H9 (cell line): ENCODE measurements at regions not wholly inside any gene's neighbourhood (a gene's known extent, or its start where the extent isn't known, plus 50 kb on each side); places are given as distances from the start of the nearest gene placed in this dataset.

Source experiments
- DNase-seq: peaks from one replicate; pipeline ENCODE4 v3.0.0-alpha.2; 2017
- H2AFZ ChIP-seq: one replicate; pipeline ENCODE4 v1.6.1; 2013; ENCODE audit warnings: mild to moderate bottlenecking, low read length, control low read depth, moderate library complexity
- H2AK5ac ChIP-seq: 2 replicates; pipeline ENCODE4 v1.6.1; 2013; ENCODE audit warnings: low read length, control low read depth, mixed read lengths; ENCODE audit not compliant: insufficient read length
- H2BK120ac ChIP-seq: one replicate; pipeline ENCODE4 v1.6.1; 2013; ENCODE audit warnings: low read depth, mild to moderate bottlenecking, low read length, control low read depth, inconsistent platforms; ENCODE audit not compliant: poor library complexity, severe bottlenecking
- H2BK12ac ChIP-seq: 2 replicates; pipeline ENCODE4 v1.6.1; 2013; ENCODE audit warnings: low read length, control low read depth, mixed read lengths, low read depth; ENCODE audit not compliant: insufficient read length
- H2BK15ac ChIP-seq: 2 replicates; pipeline ENCODE4 v1.6.1; 2013; ENCODE audit warnings: low read depth, low read length, control low read depth
- H2BK20ac ChIP-seq: one replicate; pipeline ENCODE4 v1.6.1; 2013; ENCODE audit warnings: low read depth, mild to moderate bottlenecking, low read length, control low read depth, inconsistent platforms; ENCODE audit not compliant: poor library complexity, severe bottlenecking
- H2BK5ac ChIP-seq: 2 replicates; pipeline ENCODE4 v1.6.1; 2013; ENCODE audit warnings: low read length, control low read depth, mixed read lengths; ENCODE audit not compliant: insufficient read length
- H3K14ac ChIP-seq: 2 replicates; pipeline ENCODE4 v1.6.1; 2013; ENCODE audit warnings: low read length, control low read depth; ENCODE audit not compliant: insufficient read depth
- H3K18ac ChIP-seq: 2 replicates; pipeline ENCODE4 v1.6.1; 2013; ENCODE audit warnings: low read depth, mild to moderate bottlenecking, mixed read lengths, low read length, control low read depth; ENCODE audit not compliant: insufficient read length
- H3K23ac ChIP-seq: 2 replicates; pipeline ENCODE4 v1.6.1; 2013; ENCODE audit warnings: low read length, control low read depth, mixed read lengths, low read depth; ENCODE audit not compliant: insufficient read length
- H3K23me2 ChIP-seq: 2 replicates; pipeline ENCODE4 v1.6.1; 2013; ENCODE audit warnings: low read depth, mild to moderate bottlenecking, mixed read lengths, low read length, control low read depth; ENCODE audit not compliant: insufficient read length, poor library complexity, severe bottlenecking
- H3K27ac ChIP-seq: 2 replicates; pipeline ENCODE4 v1.5.1; 2013; ENCODE audit warnings: low read length, control low read depth, mixed read lengths, low read depth; ENCODE audit not compliant: insufficient read length
- H3K27me3 ChIP-seq: 2 replicates; pipeline ENCODE4 v1.6.1; 2013; ENCODE audit warnings: low read length, control low read depth, inconsistent platforms; ENCODE audit not compliant: insufficient read depth
- H3K4ac ChIP-seq: 2 replicates; pipeline ENCODE4 v1.6.1; 2013; ENCODE audit warnings: low read depth, mild to moderate bottlenecking, control low read depth, inconsistent platforms, low read length, moderate library complexity
- H3K4me1 ChIP-seq: 2 replicates; pipeline ENCODE4 v1.6.1; 2013; ENCODE audit warnings: low read length, control low read depth, inconsistent platforms; ENCODE audit not compliant: insufficient read depth
- H3K4me2 ChIP-seq: 2 replicates; pipeline ENCODE4 v1.6.1; 2013; ENCODE audit warnings: low read length, control low read depth, mixed read lengths; ENCODE audit not compliant: insufficient read length, insufficient read depth
- H3K56ac ChIP-seq: 2 replicates; pipeline ENCODE4 v1.6.1; 2013; ENCODE audit warnings: low read depth, mild to moderate bottlenecking, mixed read lengths, low read length, control low read depth; ENCODE audit not compliant: insufficient read length
- H3K79me1 ChIP-seq: 2 replicates; pipeline ENCODE4 v1.6.1; 2013; ENCODE audit warnings: low read depth, mild to moderate bottlenecking, moderate library complexity, low read length, control low read depth, inconsistent platforms; ENCODE audit not compliant: insufficient read depth, poor library complexity, severe bottlenecking
- H3K79me2 ChIP-seq: 2 replicates; pipeline ENCODE4 v1.6.1; 2013; ENCODE audit warnings: low read length, control low read depth, inconsistent platforms; ENCODE audit not compliant: insufficient read depth
- H3K9ac ChIP-seq: 2 replicates; pipeline ENCODE4 v1.6.1; 2013; ENCODE audit warnings: low read length, control low read depth, mixed read lengths; ENCODE audit not compliant: insufficient read length; ENCODE audit errors: extremely low read depth
- H3K9me3 ChIP-seq: one replicate; pipeline ENCODE4 v1.6.1; 2013; ENCODE audit warnings: low read depth, low read length, inconsistent platforms; ENCODE audit not compliant: control insufficient read depth
- H3T11ph ChIP-seq: one replicate; pipeline ENCODE4 v1.6.1; 2013; ENCODE audit warnings: mild to moderate bottlenecking, low read length, control low read depth, inconsistent platforms
- H4K20me1 ChIP-seq: one replicate; pipeline ENCODE4 v1.6.1; 2013; ENCODE audit not compliant: control insufficient read depth, insufficient read length, insufficient read depth
- H4K5ac ChIP-seq: 2 replicates; pipeline ENCODE4 v1.6.1; 2013; ENCODE audit warnings: low read depth, mild to moderate bottlenecking, mixed read lengths, low read length, control low read depth; ENCODE audit not compliant: insufficient read length
- H4K8ac ChIP-seq: replicated peaks from 2 replicates; pipeline ENCODE4 v1.6.1; 2013; ENCODE audit warnings: low read length, control low read depth, mixed read lengths, low read depth; ENCODE audit not compliant: insufficient read length
- H4K91ac ChIP-seq: 2 replicates; pipeline ENCODE4 v1.6.1; 2013; ENCODE audit warnings: low read depth, mild to moderate bottlenecking, moderate library complexity, mixed read lengths, low read length, control low read depth; ENCODE audit not compliant: insufficient read length
- H3K27ac Mint-ChIP-seq, 3 experiments: 2 replicates in 2 of 3; 3 replicates in 1 of 3; pipeline ENCODE4 v1.8.0; 2020 to 2021; ENCODE audit warnings: mixed read lengths in 3 of 3, mild to moderate bottlenecking in 1 of 3, moderate library complexity in 1 of 3
- H3K27me3 Mint-ChIP-seq: 2 replicates; pipeline ENCODE4 v1.8.0; 2021; ENCODE audit warnings: low read depth, mild to moderate bottlenecking, moderate library complexity, mixed read lengths
- H3K36me3 Mint-ChIP-seq, 3 experiments: 2 replicates in 2 of 3; 3 replicates in 1 of 3; pipeline ENCODE4 v1.8.0; 2020 to 2021; ENCODE audit warnings: low read depth in 3 of 3, mixed read lengths in 3 of 3; ENCODE audit not compliant: insufficient read depth in 1 of 3
- H3K4me1 Mint-ChIP-seq, 2 experiments: 2 replicates each; pipeline ENCODE4 v1.8.0; 2020; ENCODE audit warnings: mixed read lengths in 2 of 2
- H3K4me3 Mint-ChIP-seq, 2 experiments: 2 replicates in 1 of 2; 3 replicates in 1 of 2; pipeline ENCODE4 v1.8.0; 2020 to 2021; ENCODE audit warnings: mild to moderate bottlenecking in 2 of 2, mixed read lengths in 2 of 2, moderate library complexity in 1 of 2
- H3K9me3 Mint-ChIP-seq, 2 experiments: 2 replicates in 1 of 2; 3 replicates in 1 of 2; pipeline ENCODE4 v1.8.0; 2020; ENCODE audit warnings: mild to moderate bottlenecking in 2 of 2, mixed read lengths in 2 of 2, moderate library complexity in 1 of 2
- WGBS: extraction: QIAGEN DNeasy Blood & Tissue Kit; methylation state at CpG from one replicate; pipeline ENCODE4 v1.1.7; 2013; ENCODE audit warnings: missing lambda C conversion rate, low lambda C conversion rate, mixed read lengths; ENCODE audit not compliant: insufficient read length; ENCODE audit errors: extremely low coverage; 5-methylcytosine and 5-hydroxymethylcytosine counted together
- TF ChIP-seq, protein P1 (sequence below): fragments of 200-600 bp; sonication (generic); conservative IDR thresholded peaks from 3 replicates; pipeline ENCODE4 v1.8.0; 2021; ENCODE audit warnings: antibody characterized with exemption, mild to moderate bottlenecking

DNA sequence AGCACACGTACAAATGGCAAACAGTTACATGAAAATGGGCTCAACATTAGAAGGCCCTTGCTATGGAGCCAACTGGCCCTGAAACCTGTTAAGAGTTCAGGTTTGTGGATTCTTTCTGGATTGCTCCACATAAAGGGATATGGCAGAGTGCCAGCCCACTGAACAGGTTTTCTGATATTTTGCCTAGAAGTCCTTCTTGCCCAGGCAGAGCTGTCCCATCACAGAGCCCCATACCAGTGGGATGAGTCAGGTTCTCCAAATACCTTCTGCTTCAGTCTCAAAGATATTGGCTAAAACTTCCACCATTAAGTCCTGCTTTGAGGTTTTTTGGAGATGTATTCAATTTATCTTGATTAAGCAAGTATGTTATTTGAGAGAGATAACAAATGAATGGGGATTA is 146.8 kb upstream of the IL1RAPL2 start:
- Histone ChIP-seq H3K9ac (no peak overlapping the region), H3K27me3 (no peaks in the 10 kb centered on the region), H3K56ac (no peak overlapping the region), H2BK5ac (no peak overlapping the region), H3T11ph (no peak overlapping the region), H3K27ac (no peak overlapping the region), H4K5ac (no peak overlapping the region), H3K4me2 (no peak overlapping the region), H3K23ac (no peak overlapping the region), H3K9me3 (no peaks in the 10 kb centered on the region), H4K20me1 (no peaks in the 10 kb centered on the region), H4K8ac (no peak overlapping the region), H2AK5ac (no peak overlapping the region), H3K14ac (no peak overlapping the region), H4K91ac (no peak overlapping the region), H3K79me1 (no peaks in the 10 kb centered on the region), H2BK20ac (no peak overlapping the region), H3K79me2 (no peaks in the 10 kb centered on the region), H3K4ac (no peak overlapping the region), H2BK120ac (no peak overlapping the region), H3K23me2 (no peaks in the 10 kb centered on the region), H3K18ac (no peak overlapping the region), H3K4me1 (no peaks in the 10 kb centered on the region), H2BK12ac (no peak overlapping the region), H2AFZ (no peak overlapping the region), H2BK15ac (no peak overlapping the region)
- Mint-ChIP-seq H3K4me3 (no peak overlapping the region), H3K27me3 (peaks cover 2% of the 10 kb centered on the region; the same call in 1 of the 2 replicates), H3K9me3 (peaks cover 14 to 55% of the 10 kb centered on the region in 2 experiments; a peak in 4 of 5 replicates), H3K36me3 (peaks cover 0 to 9% (median 0%) of the 10 kb centered on the region in 3 experiments; a peak in 3 of 7 replicates), H3K27ac (no peak overlapping the region), H3K4me1 (no peaks in the 10 kb centered on the region)
- no CpG with 5 or more reads among the region's 1 CpG for WGBS
- DNase-seq: no peak
- TF ChIP-seq, protein P1, sequence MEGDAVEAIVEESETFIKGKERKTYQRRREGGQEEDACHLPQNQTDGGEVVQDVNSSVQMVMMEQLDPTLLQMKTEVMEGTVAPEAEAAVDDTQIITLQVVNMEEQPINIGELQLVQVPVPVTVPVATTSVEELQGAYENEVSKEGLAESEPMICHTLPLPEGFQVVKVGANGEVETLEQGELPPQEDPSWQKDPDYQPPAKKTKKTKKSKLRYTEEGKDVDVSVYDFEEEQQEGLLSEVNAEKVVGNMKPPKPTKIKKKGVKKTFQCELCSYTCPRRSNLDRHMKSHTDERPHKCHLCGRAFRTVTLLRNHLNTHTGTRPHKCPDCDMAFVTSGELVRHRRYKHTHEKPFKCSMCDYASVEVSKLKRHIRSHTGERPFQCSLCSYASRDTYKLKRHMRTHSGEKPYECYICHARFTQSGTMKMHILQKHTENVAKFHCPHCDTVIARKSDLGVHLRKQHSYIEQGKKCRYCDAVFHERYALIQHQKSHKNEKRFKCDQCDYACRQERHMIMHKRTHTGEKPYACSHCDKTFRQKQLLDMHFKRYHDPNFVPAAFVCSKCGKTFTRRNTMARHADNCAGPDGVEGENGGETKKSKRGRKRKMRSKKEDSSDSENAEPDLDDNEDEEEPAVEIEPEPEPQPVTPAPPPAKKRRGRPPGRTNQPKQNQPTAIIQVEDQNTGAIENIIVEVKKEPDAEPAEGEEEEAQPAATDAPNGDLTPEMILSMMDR: no peak
